Femur (tissue), 1 donor: ENCODE measurements at regions not wholly inside any gene's neighbourhood (a gene's known extent, or its start where the extent isn't known, plus 50 kb on each side); places are given as distances from the start of the nearest gene placed in this dataset.
A peak's percentile ranks its signal among the peaks of the same experiment; 100 is the strongest.
"Not testable (repeated sequence)": the region's sequence is repeated elsewhere in the genome, so short reads cannot be mapped to it uniquely, and the experiment has no call there.

Experiments used
- DNase-seq: peaks from one replicate; pipeline ENCODE4 v3.0.0-alpha.2; 2017

GRCh38 chr6:21855811-21856455 is 262.4 kb downstream of the SOX4 start:
- DNase-seq, result no peak

- no peak for DNase-seq
Observed at GRCh38 chr6:21856456-21856825, 262.9 kb downstream of the SOX4 start.

- no peak for DNase-seq
Observed at GRCh38 chr6:21856844-21857243, 263.3 kb downstream of the SOX4 start.

- DNase-seq, result no peak
Observed at GRCh38 chr6:21858076-21858475, 264.5 kb downstream of the SOX4 start.

- no peak for DNase-seq
Observed at GRCh38 chr6:21859193-21859735, 265.7 kb downstream of the SOX4 start.

GRCh38 chr6:21861942-21862341 is 268.4 kb downstream of the SOX4 start:
- no peak for DNase-seq

GRCh38 chr6:21864206-21864605 is 270.7 kb downstream of the SOX4 start:
- no peak for DNase-seq

GRCh38 chr6:21868226-21868625 is 274.7 kb downstream of the SOX4 start:
- no peak for DNase-seq

GRCh38 chr6:21869085-21869771 is 275.7 kb downstream of the SOX4 start:
- DNase-seq, result no peak

- DNase-seq, result no peak
Observed at GRCh38 chr6:21870076-21870730, 276.7 kb downstream of the SOX4 start.

GRCh38 chr6:21871831-21872230 is 278.3 kb downstream of the SOX4 start:
- no peak for DNase-seq

GRCh38 chr6:21872749-21873148 is 279.2 kb downstream of the SOX4 start:
- DNase-seq, result no peak

- DNase-seq, result peak; percentile 78
Observed at GRCh38 chr6:21873562-21873961, 280.0 kb downstream of the SOX4 start.

- DNase-seq, result no peak
Observed at GRCh38 chr6:21874372-21874771, 280.8 kb downstream of the SOX4 start.

- DNase-seq, result not testable (repeated sequence)
Observed at GRCh38 chr6:21877037-21877436, 283.5 kb downstream of the SOX4 start.

- DNase-seq, result not testable (repeated sequence)
Observed at GRCh38 chr6:21880249-21880648, 286.7 kb downstream of the SOX4 start.

- DNase-seq, result no peak
Observed at GRCh38 chr6:21881969-21882465, 288.5 kb downstream of the SOX4 start.

GRCh38 chr6:21883595-21884328 is 290.2 kb downstream of the SOX4 start:
- no peak for DNase-seq

- no peak for DNase-seq
Observed at GRCh38 chr6:21885111-21885510, 291.6 kb downstream of the SOX4 start.

- DNase-seq, result peak; percentile 87
Observed at GRCh38 chr6:21885532-21886114, 292.1 kb downstream of the SOX4 start.

GRCh38 chr6:21886542-21887151 is 293.1 kb downstream of the SOX4 start:
- DNase-seq, result no peak
